HG03108 (cell line): ENCODE measurements at regions not wholly inside any gene's neighbourhood (a gene's known extent, or its start where the extent isn't known, plus 50 kb on each side); places are given as distances from the start of the nearest gene placed in this dataset.
"Not testable (repeated sequence)": the region's sequence is repeated elsewhere in the genome, so short reads cannot be mapped to it uniquely, and the experiment has no call there.

Experiments
- ATAC-seq: cut with Tn5 transposase; IDR thresholded peaks from one replicate; pipeline ENCODE4 v1.9.1; 2021; ENCODE audit warnings: moderate library complexity; ENCODE audit not compliant: unreplicated experiment

GRCh38 chr9:115525111-115526058 is 407.4 kb upstream of the TNC start:
- ATAC-seq, result no peak

- no peak for ATAC-seq
These were observed 413.6 kb upstream of the TNC start for GRCh38 chr9:115531410-115532125.

- ATAC-seq, result no peak
These were observed 415.6 kb upstream of the TNC start for GRCh38 chr9:115533511-115533910.

- no peak for ATAC-seq
These were observed 422.1 kb upstream of the TNC start for GRCh38 chr9:115540091-115540490.

- no peak for ATAC-seq
These were observed 425.6 kb upstream of the TNC start for GRCh38 chr9:115543511-115543910.

GRCh38 chr9:115548609-115549260 is 430.8 kb upstream of the TNC start:
- no peak for ATAC-seq

GRCh38 chr9:115551396-115551795 is 433.4 kb upstream of the TNC start:
- no peak for ATAC-seq

- ATAC-seq, result no peak
These were observed 435.3 kb upstream of the TNC start for GRCh38 chr9:115553060-115553773.

- no peak for ATAC-seq
These were observed 438.5 kb upstream of the TNC start for GRCh38 chr9:115556432-115556831.

GRCh38 chr9:115575147-115575546 is 457.2 kb upstream of the TNC start:
- ATAC-seq, result no peak

- not testable (repeated sequence) for ATAC-seq
These were observed 467.5 kb upstream of the TNC start for GRCh38 chr9:115585458-115585857.

GRCh38 chr9:115587310-115587709 is 469.4 kb upstream of the TNC start:
- no peak for ATAC-seq

GRCh38 chr9:115590011-115590410 is 472.1 kb upstream of the TNC start:
- no peak for ATAC-seq

GRCh38 chr9:115591584-115591984 is 473.6 kb upstream of the TNC start:
- no peak for ATAC-seq

GRCh38 chr9:115593587-115594091 is 475.7 kb upstream of the TNC start:
- no peak for ATAC-seq

GRCh38 chr9:115594557-115594956 is 476.6 kb upstream of the TNC start:
- no peak for ATAC-seq

- ATAC-seq, result no peak
These were observed 478.2 kb upstream of the TNC start for GRCh38 chr9:115596021-115596745.

GRCh38 chr9:115596746-115597080 is 478.8 kb upstream of the TNC start:
- no peak for ATAC-seq

- ATAC-seq, result no peak
These were observed 479.5 kb upstream of the TNC start for GRCh38 chr9:115597330-115597895.

GRCh38 chr9:115598751-115599150 is 480.8 kb upstream of the TNC start:
- ATAC-seq, result no peak
